DND-41 (cell line): ENCODE measurements at regions not wholly inside any gene's neighbourhood (a gene's known extent, or its start where the extent isn't known, plus 50 kb on each side); places are given as distances from the start of the nearest gene placed in this dataset.

Experiments used
- ATAC-seq: fragments of 200-7000 bp; cut with Tn5 transposase; 3 replicates; pipeline ENCODE4 v1.9.1; 2021; ENCODE audit warnings: low read depth; ENCODE audit not compliant: insufficient read depth
- DNase-seq: peaks from one replicate; pipeline ENCODE4 v3.0.0-alpha.2; 2020
- H2AFZ ChIP-seq: 2 replicates; pipeline ENCODE4 v1.6.0; 2012; ENCODE audit warnings: low read depth, low read length
- H3K27ac ChIP-seq: 2 replicates; pipeline ENCODE4 v1.5.1; 2012; ENCODE audit warnings: low read length, inconsistent platforms
- H3K27me3 ChIP-seq: fragments of 200-600 bp; sonication (generic); 2 replicates; pipeline ENCODE4 v1.6.0; 2012; ENCODE audit warnings: low read length, mild to moderate bottlenecking, inconsistent platforms; ENCODE audit not compliant: insufficient read depth, poor library complexity
- H3K36me3 ChIP-seq: 2 replicates; pipeline ENCODE4 v1.5.1; 2012; ENCODE audit warnings: low read length, inconsistent platforms; ENCODE audit not compliant: insufficient read depth
- H3K4me1 ChIP-seq: 2 replicates; pipeline ENCODE4 v1.5.1; 2012; ENCODE audit warnings: mild to moderate bottlenecking, low read length; ENCODE audit not compliant: insufficient read depth
- H3K4me2 ChIP-seq: 2 replicates; pipeline ENCODE4 v1.6.0; 2012; ENCODE audit warnings: mild to moderate bottlenecking, moderate library complexity, low read length, inconsistent platforms; ENCODE audit not compliant: insufficient read depth
- H3K4me3 ChIP-seq, 2 experiments: fragments of 200-600 bp in 1 of 2; shearing (Covaris generic) in 1 of 2; 2 replicates each; pipeline ENCODE4 v1.5.1; 2012 to 2016; ENCODE audit warnings: inconsistent platforms in 2 of 2, low read length in 2 of 2, mild to moderate bottlenecking in 2 of 2, low read depth in 1 of 2, moderate library complexity in 1 of 2
- H3K79me2 ChIP-seq: 2 replicates; pipeline ENCODE4 v1.6.0; 2012; ENCODE audit warnings: low read length, inconsistent platforms; ENCODE audit not compliant: insufficient read depth
- H3K9ac ChIP-seq: 2 replicates; pipeline ENCODE4 v1.6.0; 2012; ENCODE audit warnings: low read depth, mild to moderate bottlenecking, inconsistent platforms, low read length, moderate library complexity
- H3K9me3 ChIP-seq: 2 replicates; pipeline ENCODE4 v1.5.1; 2012; ENCODE audit warnings: low read length, moderate library complexity, mild to moderate bottlenecking, inconsistent platforms; ENCODE audit not compliant: insufficient read depth, severe bottlenecking
- H4K20me1 ChIP-seq: 2 replicates; pipeline ENCODE4 v1.6.0; 2012; ENCODE audit warnings: low read length; ENCODE audit not compliant: insufficient read depth
- EZH2 ChIP-seq: IDR thresholded peaks from 3 replicates; pipeline ENCODE4 v1.6.1; 2012; ENCODE audit warnings: borderline replicate concordance, low read depth, mild to moderate bottlenecking, moderate library complexity, low read length, inconsistent platforms; ENCODE audit not compliant: severe bottlenecking
- TF ChIP-seq, protein P1 (sequence below): IDR thresholded peaks from 2 replicates; pipeline ENCODE4 v1.5.1; 2012; ENCODE audit warnings: borderline replicate concordance, low read length, moderate library complexity, mild to moderate bottlenecking; ENCODE audit not compliant: poor library complexity, severe bottlenecking; ENCODE audit errors: extremely low read depth

DNA sequence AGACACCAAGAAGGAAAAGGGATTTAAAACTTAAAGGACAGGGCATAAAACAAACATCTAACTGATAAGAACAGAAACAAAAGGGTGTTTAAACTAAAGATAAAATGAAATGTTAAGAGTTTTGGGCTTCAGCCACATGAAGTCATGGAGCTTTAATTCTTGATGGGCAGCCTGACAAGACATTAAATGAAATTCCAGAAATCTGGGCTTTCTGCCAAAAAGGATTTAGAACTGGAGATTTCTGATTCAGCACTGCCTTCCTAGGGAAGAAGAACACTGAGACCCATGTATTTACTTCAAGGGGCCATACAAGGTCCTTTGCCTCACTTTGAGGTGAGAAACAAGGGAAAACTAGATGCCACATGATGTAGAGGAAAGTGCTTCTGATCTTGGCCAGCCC is 355.9 kb upstream of the RAG2 start:
- Histone ChIP-seq H3K27ac (no peak overlapping the region), H3K36me3 (no peaks in the 10 kb centered on the region), H3K4me1 (no peaks in the 10 kb centered on the region), H3K9me3 (no peaks in the 10 kb centered on the region), H3K9ac (no peak overlapping the region), H3K4me2 (no peak overlapping the region), H2AFZ (no peak overlapping the region), H3K4me3 (no peak overlapping the region), H3K27me3 (no peaks in the 10 kb centered on the region), H3K79me2 (no peaks in the 10 kb centered on the region), H4K20me1 (no peaks in the 10 kb centered on the region)
- no peak for DNase-seq
- no peak for TF ChIP-seq EZH2
- TF ChIP-seq, protein P1, sequence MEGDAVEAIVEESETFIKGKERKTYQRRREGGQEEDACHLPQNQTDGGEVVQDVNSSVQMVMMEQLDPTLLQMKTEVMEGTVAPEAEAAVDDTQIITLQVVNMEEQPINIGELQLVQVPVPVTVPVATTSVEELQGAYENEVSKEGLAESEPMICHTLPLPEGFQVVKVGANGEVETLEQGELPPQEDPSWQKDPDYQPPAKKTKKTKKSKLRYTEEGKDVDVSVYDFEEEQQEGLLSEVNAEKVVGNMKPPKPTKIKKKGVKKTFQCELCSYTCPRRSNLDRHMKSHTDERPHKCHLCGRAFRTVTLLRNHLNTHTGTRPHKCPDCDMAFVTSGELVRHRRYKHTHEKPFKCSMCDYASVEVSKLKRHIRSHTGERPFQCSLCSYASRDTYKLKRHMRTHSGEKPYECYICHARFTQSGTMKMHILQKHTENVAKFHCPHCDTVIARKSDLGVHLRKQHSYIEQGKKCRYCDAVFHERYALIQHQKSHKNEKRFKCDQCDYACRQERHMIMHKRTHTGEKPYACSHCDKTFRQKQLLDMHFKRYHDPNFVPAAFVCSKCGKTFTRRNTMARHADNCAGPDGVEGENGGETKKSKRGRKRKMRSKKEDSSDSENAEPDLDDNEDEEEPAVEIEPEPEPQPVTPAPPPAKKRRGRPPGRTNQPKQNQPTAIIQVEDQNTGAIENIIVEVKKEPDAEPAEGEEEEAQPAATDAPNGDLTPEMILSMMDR: no peak
- no peak for ATAC-seq

DNA sequence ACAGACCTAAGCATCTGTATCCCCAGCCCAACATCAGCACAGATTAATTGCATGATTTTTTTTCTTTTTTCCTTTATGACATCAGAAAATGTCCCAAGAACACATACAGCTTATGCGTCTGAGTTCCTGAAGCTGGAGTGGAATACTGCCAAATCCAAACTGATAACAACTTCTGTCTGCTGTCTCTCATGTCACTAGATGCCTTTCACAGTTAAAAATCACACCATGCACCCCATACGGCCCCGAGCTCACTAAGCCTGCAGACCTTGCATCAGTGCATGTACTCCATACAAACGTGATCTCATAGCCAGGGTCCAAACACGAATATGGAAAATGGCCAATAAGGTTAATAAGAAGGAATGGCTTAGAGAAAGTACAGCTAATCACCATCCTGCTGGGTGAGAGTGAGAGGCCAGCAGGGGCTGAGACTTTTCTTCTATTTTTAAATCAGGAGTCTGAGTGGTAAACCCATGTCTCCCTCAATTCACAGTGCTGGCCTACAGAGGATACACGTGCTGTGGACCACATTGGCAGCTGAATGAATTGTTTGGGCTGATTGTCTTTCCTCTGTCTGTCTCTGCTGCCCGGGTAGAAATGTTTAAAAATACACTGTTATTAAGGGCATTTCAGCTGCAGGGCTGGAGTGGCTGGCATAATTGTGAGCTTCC is 350.6 kb upstream of the RAG2 start:
- Histone ChIP-seq H2AFZ (no peak overlapping the region), H3K79me2 (no peaks in the 10 kb centered on the region), H3K4me1 (no peaks in the 10 kb centered on the region), H3K27me3 (peaks cover 6% of the 10 kb centered on the region), H3K27ac (no peak overlapping the region), H3K36me3 (no peaks in the 10 kb centered on the region), H4K20me1 (no peaks in the 10 kb centered on the region), H3K9ac (no peak overlapping the region), H3K4me3 (no peak overlapping the region), H3K9me3 (no peaks in the 10 kb centered on the region), H3K4me2 (no peak overlapping the region)
- no peak for DNase-seq
- ATAC-seq: no peak
- no peak for TF ChIP-seq EZH2

DNA sequence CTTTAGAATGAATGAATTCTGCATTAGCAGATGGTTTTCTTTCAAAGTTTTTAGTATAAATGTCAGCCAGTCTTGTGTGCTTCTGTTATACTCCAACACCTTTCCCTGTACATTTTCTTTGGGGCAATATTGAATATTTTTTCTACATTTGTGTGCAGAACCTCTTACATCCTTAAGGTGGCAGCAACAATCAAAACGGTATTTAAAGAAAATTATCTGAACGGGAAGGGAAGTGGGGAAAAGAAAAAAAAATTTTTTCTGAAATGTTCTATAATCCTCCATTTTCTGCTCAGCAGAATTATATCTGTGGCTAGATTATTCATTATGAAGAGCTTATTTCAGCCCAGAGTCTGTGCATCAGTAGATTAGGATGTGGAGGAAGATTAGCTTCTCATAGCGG is 347.3 kb upstream of the RAG2 start:
- H2AFZ ChIP-seq: no peak overlapping the region
- TF ChIP-seq, protein P1: peak; percentile 68
- TF ChIP-seq EZH2: no peak
- H3K4me2 ChIP-seq: no peak overlapping the region
- H3K27ac ChIP-seq: no peak overlapping the region
- H4K20me1 ChIP-seq: no peaks in the 10 kb centered on the region
- no peaks in the 10 kb centered on the region for H3K4me1 ChIP-seq
- H3K9ac ChIP-seq: no peak overlapping the region
- no peaks in the 10 kb centered on the region for H3K79me2 ChIP-seq
- peaks cover 14% of the 10 kb centered on the region for H3K27me3 ChIP-seq
- no peak overlapping the region for H3K4me3 ChIP-seq
- DNase-seq (no peak), ATAC-seq (no peak)
- H3K36me3 ChIP-seq: no peaks in the 10 kb centered on the region
- no peaks in the 10 kb centered on the region for H3K9me3 ChIP-seq

DNA sequence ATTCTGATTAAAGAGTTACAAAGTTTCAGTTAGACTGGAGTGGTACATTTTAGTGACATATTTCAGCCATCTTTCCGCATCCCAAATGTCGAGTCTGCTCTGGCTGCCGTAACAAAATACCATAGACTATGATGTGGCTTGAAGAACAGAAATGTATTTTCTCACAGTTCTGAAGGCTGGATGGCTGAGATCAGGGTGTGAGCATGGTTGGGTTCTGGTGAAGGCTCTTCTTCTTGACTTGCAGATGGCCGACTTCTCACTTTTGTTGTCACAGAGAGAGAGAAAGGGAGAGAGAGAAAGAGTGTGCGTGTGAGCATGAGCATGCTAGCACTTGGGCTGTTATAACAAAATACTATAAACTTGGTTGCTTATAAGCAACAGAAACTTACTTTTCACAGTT is 335.4 kb upstream of the RAG2 start:
- TF ChIP-seq, protein P1: no peak
- TF ChIP-seq EZH2: no peak
- no peaks in the 10 kb centered on the region for H4K20me1 ChIP-seq

More for the DNA sequence above, 335.4 kb upstream of the RAG2 start:
- no peaks in the 10 kb centered on the region for H3K36me3 ChIP-seq
- no peak overlapping the region for H3K4me3 ChIP-seq
- no peaks in the 10 kb centered on the region for H3K27me3 ChIP-seq
- no peak overlapping the region for H3K27ac ChIP-seq
- H3K4me1 ChIP-seq: no peaks in the 10 kb centered on the region
- no peaks in the 10 kb centered on the region for H3K79me2 ChIP-seq
- H3K4me2 ChIP-seq: no peak overlapping the region
- H3K9me3 ChIP-seq: no peaks in the 10 kb centered on the region
- no peak overlapping the region for H3K9ac ChIP-seq
- DNase-seq (no peak), ATAC-seq (no peak)
- H2AFZ ChIP-seq: no peak overlapping the region
